AG09309 (cell line): ENCODE measurements at regions not wholly inside any gene's neighbourhood (a gene's known extent, or its start where the extent isn't known, plus 50 kb on each side); places are given as distances from the start of the nearest gene placed in this dataset.

ENCODE experiments used
- DNase-seq: peaks from one replicate; pipeline ENCODE4 v3.0.0-alpha.2; 2010; ENCODE audit warnings: low read depth
- H3K4me3 ChIP-seq: 2 replicates; pipeline ENCODE4 v1.5.1; 2011; ENCODE audit warnings: mild to moderate bottlenecking, low read depth, low read length, moderate library complexity; ENCODE audit not compliant: control insufficient read depth
- CTCF ChIP-seq: IDR thresholded peaks from 2 replicates; pipeline ENCODE4 v1.5.1; 2011; ENCODE audit warnings: mild to moderate bottlenecking, low read depth, low read length, inconsistent platforms; ENCODE audit not compliant: insufficient read depth, control insufficient read depth; ENCODE audit errors: missing control alignments

GRCh38 chr9:32265037-32265436 is 119.4 kb upstream of the ACO1 start:
- DNase-seq = no peak
- no peak for TF ChIP-seq CTCF
- no peak overlapping the region for H3K4me3 ChIP-seq

- H3K4me3 ChIP-seq = no peak overlapping the region
- TF ChIP-seq CTCF = no peak
- DNase-seq = no peak
Observed at GRCh38 chr9:32278991-32279390, 105.5 kb upstream of the ACO1 start.

- no peak for DNase-seq
- no peak overlapping the region for H3K4me3 ChIP-seq
- TF ChIP-seq CTCF = no peak
Observed at GRCh38 chr9:32289756-32290155, 94.7 kb upstream of the ACO1 start.

- H3K4me3 ChIP-seq = no peak overlapping the region
- no peak for TF ChIP-seq CTCF
- DNase-seq = no peak
Observed at GRCh38 chr9:32291370-32291769, 93.1 kb upstream of the ACO1 start.

GRCh38 chr9:32292611-32293010 is 91.8 kb upstream of the ACO1 start:
- no peak for TF ChIP-seq CTCF
- DNase-seq = no peak
- H3K4me3 ChIP-seq = no peak overlapping the region

GRCh38 chr9:32293091-32293490 is 91.4 kb upstream of the ACO1 start:
- no peak for TF ChIP-seq CTCF
- DNase-seq = no peak

GRCh38 chr9:32294106-32294505 is 90.3 kb upstream of the ACO1 start:
- DNase-seq = no peak
- no peak overlapping the region for H3K4me3 ChIP-seq
- TF ChIP-seq CTCF = no peak

More at GRCh38 chr9:32293091-32293490, 91.4 kb upstream of the ACO1 start:
- H3K4me3 ChIP-seq = no peak overlapping the region
